Right atrium auricular region (tissue), 2 donors: ENCODE measurements at regions not wholly inside any gene's neighbourhood (a gene's known extent, or its start where the extent isn't known, plus 50 kb on each side); places are given as distances from the start of the nearest gene placed in this dataset.
A peak's percentile ranks its signal among the peaks of the same experiment; 100 is the strongest.

Experiments used
- DNase-seq: peaks from one replicate; pipeline ENCODE4 v3.0.0-alpha.2; 2019; ENCODE audit warnings: low spot score
- H3K27ac ChIP-seq, 2 donors: fragments of 200-600 bp; sonication (generic); 1 replicate in 1 of 2; 2 replicates in 1 of 2; pipeline ENCODE4 v1.5.1; 2016 to 2019
- H3K27me3 ChIP-seq, 2 donors: fragments of 200-600 bp; sonication (generic); one replicate each; pipeline versions ENCODE4 v1.5.1 to v1.6.0; 2017 to 2019
- H3K36me3 ChIP-seq: fragments of 200-600 bp; sonication (generic); one replicate; pipeline ENCODE4 v1.5.1; 2016
- H3K4me1 ChIP-seq, 2 donors: fragments of 200-600 bp; sonication (generic); one replicate each; pipeline versions ENCODE4 v1.5.1 to v1.6.0; 2017 to 2019
- H3K4me3 ChIP-seq, 2 donors: fragments of 200-600 bp; sonication (generic); 1 replicate in 1 of 2; 2 replicates in 1 of 2; pipeline ENCODE4 v1.5.1; 2017 to 2019; ENCODE audit warnings: mild to moderate bottlenecking in 1 of 2, moderate library complexity in 1 of 2
- H3K9me3 ChIP-seq, 2 donors: fragments of 200-600 bp; sonication (generic); one replicate each; pipeline ENCODE4 v1.5.1; 2019
- TF ChIP-seq, protein P1 (sequence below), 2 donors: fragments of 200-600 bp; sonication (generic); IDR thresholded peaks; one replicate each; pipeline ENCODE4 v1.5.1; 2019; ENCODE audit warnings: antibody characterized with exemption in 2 of 2

DNA sequence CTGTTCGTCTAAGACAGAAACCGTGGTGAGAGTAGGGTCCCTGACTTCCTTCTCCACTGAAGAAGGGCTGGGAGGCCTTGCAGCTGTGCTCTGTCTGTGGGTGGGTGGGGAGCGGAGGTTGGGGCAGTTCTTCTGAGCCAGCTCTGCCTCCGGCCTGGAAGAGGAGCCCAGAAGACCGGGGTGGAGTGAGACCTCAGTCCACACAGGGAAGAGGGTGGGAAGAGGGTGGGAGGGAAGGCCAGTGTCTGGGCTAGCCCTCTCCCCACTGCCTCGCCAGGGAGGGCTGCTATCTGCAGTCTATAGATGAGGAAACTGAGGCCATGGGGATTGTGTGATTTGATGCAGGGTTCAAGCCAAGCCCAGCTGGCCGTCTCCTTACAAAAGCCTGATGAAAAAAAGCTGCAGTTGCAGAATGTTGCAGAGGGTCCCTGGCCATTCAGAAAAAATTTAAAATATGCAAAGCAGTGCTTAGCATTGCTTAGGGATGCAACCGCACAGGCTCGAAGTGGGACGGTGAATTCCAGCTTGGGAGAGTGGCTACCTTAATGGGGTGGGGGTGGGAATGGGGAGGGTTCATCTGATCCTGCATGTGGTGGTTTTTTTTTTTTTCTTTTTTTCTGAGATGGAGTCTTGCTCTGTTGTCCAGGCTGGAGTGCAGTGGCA lies 181.6 kb upstream of the HS6ST1 start:
- Histone ChIP-seq H3K4me3 (no peak overlapping the region), H3K36me3 (no peaks in the 10 kb centered on the region), H3K4me1 (peaks cover 0 to 18% of the 10 kb centered on the region in 2 donors), H3K27ac (no peak overlapping the region), H3K27me3 (no peaks in the 10 kb centered on the region), H3K9me3 (no peaks in the 10 kb centered on the region)
- DNase-seq: no peak
- TF ChIP-seq, protein P1, sequence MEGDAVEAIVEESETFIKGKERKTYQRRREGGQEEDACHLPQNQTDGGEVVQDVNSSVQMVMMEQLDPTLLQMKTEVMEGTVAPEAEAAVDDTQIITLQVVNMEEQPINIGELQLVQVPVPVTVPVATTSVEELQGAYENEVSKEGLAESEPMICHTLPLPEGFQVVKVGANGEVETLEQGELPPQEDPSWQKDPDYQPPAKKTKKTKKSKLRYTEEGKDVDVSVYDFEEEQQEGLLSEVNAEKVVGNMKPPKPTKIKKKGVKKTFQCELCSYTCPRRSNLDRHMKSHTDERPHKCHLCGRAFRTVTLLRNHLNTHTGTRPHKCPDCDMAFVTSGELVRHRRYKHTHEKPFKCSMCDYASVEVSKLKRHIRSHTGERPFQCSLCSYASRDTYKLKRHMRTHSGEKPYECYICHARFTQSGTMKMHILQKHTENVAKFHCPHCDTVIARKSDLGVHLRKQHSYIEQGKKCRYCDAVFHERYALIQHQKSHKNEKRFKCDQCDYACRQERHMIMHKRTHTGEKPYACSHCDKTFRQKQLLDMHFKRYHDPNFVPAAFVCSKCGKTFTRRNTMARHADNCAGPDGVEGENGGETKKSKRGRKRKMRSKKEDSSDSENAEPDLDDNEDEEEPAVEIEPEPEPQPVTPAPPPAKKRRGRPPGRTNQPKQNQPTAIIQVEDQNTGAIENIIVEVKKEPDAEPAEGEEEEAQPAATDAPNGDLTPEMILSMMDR (IDR thresholded peaks at IDR 0.05): no peak

DNA sequence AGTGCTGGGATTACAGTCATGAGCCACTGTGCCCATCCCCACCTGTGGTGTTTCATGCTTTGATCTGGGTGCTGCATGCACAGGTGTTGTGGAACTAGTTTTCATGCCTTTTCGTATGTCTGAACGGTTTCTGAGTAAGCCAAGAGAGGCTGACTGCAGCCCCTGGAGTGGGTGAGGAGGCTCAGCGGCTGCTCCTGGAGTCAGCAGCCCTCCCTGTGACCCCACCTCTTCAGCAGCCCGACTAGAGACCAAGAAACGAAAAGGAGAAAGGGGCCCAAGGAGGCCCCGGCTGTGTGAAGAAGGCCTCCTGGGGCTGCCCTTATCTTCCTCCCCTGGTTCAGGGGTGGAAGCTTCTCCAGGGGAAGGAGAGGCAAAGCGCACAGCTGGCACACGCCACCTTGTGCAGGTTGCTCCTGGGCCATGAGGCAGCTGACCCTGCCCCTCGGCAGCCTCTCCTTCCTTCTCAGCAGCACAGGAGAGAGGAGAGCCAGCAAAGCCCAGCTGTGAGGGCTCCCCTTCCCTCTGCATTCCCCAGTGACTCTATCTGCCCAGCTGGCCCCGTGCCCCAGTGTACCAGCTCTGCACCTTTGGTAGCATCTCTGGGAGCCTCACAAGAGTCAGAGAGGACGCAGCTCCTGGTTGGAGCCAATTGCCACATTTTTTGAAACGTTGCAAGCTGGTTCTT lies 182.5 kb upstream of the HS6ST1 start:
- no peak overlapping the region for H3K4me3 ChIP-seq
- no peak overlapping the region for H3K27ac ChIP-seq
- DNase-seq: no peak
- H3K36me3 ChIP-seq: no peaks in the 10 kb centered on the region
- TF ChIP-seq, protein P1 (IDR thresholded peaks at IDR 0.05): no peak
- no peaks in the 10 kb centered on the region for H3K27me3 ChIP-seq
- H3K9me3 ChIP-seq: no peaks in the 10 kb centered on the region
- H3K4me1 ChIP-seq: peaks cover 0 to 16% of the 10 kb centered on the region in 2 donors

DNA sequence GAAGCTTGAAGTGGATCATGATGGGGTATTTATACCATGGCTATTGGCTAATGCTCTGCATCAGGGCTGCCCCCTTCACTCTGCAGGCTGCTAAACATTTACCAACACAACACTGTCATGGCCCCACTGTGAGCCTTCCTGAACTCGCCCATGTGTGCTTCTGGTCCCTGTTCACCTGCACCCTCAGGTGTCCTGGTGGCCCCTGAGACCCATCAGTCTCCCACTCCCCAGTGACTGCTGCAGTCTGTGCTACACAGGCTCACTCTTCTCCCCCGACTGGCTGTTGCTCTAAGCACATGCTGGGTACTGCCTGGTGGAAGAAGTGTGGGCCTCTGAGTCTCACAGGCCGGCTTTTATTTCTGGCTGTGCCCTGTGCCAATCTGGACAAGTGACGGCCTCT lies 183.0 kb upstream of the HS6ST1 start:
- no peaks in the 10 kb centered on the region for H3K36me3 ChIP-seq
- H3K9me3 ChIP-seq: no peaks in the 10 kb centered on the region
- no peak overlapping the region for H3K27ac ChIP-seq
- DNase-seq: no peak
- TF ChIP-seq, protein P1 (IDR thresholded peaks at IDR 0.05): no peak
- H3K4me1 ChIP-seq: peaks cover 0 to 16% of the 10 kb centered on the region in 2 donors
- no peaks in the 10 kb centered on the region for H3K27me3 ChIP-seq
- no peak overlapping the region for H3K4me3 ChIP-seq

DNA sequence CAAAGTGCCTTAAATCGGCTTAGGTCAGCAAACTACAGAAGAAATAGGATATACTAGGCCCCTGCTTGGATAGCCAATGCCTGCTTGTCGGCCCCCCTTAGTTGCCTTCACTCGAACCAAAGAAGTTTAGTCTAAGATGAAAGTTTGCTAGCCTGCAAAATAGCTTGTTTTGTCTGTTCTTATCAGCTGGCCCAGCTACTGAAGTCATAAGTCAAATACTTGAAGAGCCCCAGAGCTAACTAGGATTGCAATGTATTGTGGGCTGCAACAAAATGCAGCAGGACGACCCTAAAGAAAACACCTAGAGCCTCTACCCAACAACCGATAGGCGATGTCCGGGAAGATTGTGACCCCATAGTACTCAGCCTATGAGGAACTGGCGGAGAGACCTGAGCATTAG lies 183.5 kb upstream of the HS6ST1 start:
- no peak overlapping the region for H3K4me3 ChIP-seq
- H3K27me3 ChIP-seq: no peaks in the 10 kb centered on the region
- no peak for DNase-seq
- H3K4me1 ChIP-seq: peaks cover 0 to 16% of the 10 kb centered on the region in 2 donors
- no peak overlapping the region for H3K27ac ChIP-seq
- no peaks in the 10 kb centered on the region for H3K9me3 ChIP-seq
- TF ChIP-seq, protein P1 (IDR thresholded peaks at IDR 0.05): no peak
- no peaks in the 10 kb centered on the region for H3K36me3 ChIP-seq

DNA sequence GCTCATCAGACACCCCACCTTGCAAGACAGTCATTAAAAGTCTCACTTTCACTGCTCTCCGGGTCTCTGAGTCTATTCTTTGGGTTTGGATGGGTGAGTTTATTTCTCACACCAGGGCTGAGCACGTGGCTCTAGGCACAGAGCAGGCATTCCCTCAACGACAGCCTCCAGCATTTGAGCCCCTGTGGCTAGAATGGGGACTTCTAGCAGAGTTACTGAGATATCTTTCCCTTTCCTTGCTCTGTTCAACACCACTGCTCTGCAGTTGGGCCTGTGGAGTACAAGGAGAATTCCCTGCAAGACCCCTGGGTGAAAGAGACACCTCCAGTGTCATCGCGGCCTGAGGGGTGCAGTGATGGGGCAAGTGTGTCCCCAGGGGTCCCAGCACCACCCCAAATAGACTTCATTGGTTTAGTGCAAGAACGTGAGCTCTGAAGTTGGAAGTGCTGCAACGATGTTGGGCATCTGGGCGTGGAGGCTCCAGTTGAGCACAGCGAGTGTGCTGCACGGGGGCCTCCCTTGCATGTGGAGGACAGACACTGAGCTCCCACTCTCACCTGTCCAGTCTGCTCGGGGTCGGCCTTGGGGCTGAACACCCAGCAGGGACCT lies 184.1 kb upstream of the HS6ST1 start:
- peak; percentile 53 for DNase-seq
- Histone ChIP-seq H3K27ac (no peak overlapping the region), H3K4me1 (peaks cover 0 to 16% of the 10 kb centered on the region in 2 donors), H3K4me3 (no peak overlapping the region), H3K36me3 (no peaks in the 10 kb centered on the region), H3K9me3 (no peaks in the 10 kb centered on the region), H3K27me3 (no peaks in the 10 kb centered on the region)
- TF ChIP-seq, protein P1 (IDR thresholded peaks at IDR 0.05): no peak
